MCF 10A (cell line): ENCODE measurements at regions not wholly inside any gene's neighbourhood (a gene's known extent, or its start where the extent isn't known, plus 50 kb on each side); places are given as distances from the start of the nearest gene placed in this dataset.

ENCODE experiments used
- BruUV-seq: library from RNA; stranded (reverse); fragments of 400-500 nt; replicated peaks from 2 replicates; lab custom pipeline; 2021; lab: Mats Ljungman, UMichigan
- CTCF ChIA-PET: fragments of 300-600 bp; sonication (Branson Sonifier 250); formaldehyde crosslinking; extraction: SDS; loops from one replicate; lab custom pipeline; 2021; ENCODE audit warnings: antibody characterized with exemption, inconsistent platforms; lab: Yijun Ruan, JAX
- POLR2A ChIA-PET: fragments of 300-600, 350-650 bp; sonication (Branson Sonifier 250); formaldehyde crosslinking; extraction: SDS; loops from one replicate; lab custom pipeline; 2020; ENCODE audit warnings: antibody characterized with exemption, inconsistent platforms; lab: Yijun Ruan, JAX
- DNase-seq: peaks from one replicate; pipeline ENCODE4 v3.0.0-alpha.2; 2018; ENCODE audit not compliant: unreplicated experiment
- H3K27ac Mint-ChIP-seq: one replicate; pipeline ENCODE4 v1.8.0; 2022; ENCODE audit warnings: mild to moderate bottlenecking, low read depth, mixed read lengths; ENCODE audit not compliant: unreplicated experiment
- H3K27me3 Mint-ChIP-seq: one replicate; pipeline ENCODE4 v1.8.0; 2022; ENCODE audit warnings: mixed read lengths; ENCODE audit not compliant: insufficient read depth, unreplicated experiment
- H3K36me3 Mint-ChIP-seq: one replicate; pipeline ENCODE4 v1.8.0; 2022; ENCODE audit warnings: mild to moderate bottlenecking, moderate library complexity, mixed read lengths; ENCODE audit not compliant: insufficient read depth, unreplicated experiment
- H3K4me1 Mint-ChIP-seq: one replicate; pipeline ENCODE4 v1.8.0; 2022; ENCODE audit warnings: mixed read lengths; ENCODE audit not compliant: insufficient read depth, unreplicated experiment
- H3K4me3 Mint-ChIP-seq: one replicate; pipeline ENCODE4 v1.8.0; 2022; ENCODE audit warnings: mild to moderate bottlenecking, moderate library complexity, mixed read lengths; ENCODE audit not compliant: unreplicated experiment
- H3K9me3 Mint-ChIP-seq: one replicate; pipeline ENCODE4 v1.8.0; 2022; ENCODE audit warnings: mixed read lengths; ENCODE audit not compliant: unreplicated experiment
- CTCF ChIP-seq: fragments of 200-600 bp; IDR thresholded peaks from one replicate; pipeline ENCODE4 v1.8.0; 2022; ENCODE audit warnings: antibody characterized with exemption, mild to moderate bottlenecking; ENCODE audit not compliant: unreplicated experiment
- intact Hi-C: fragments of 100-400 bp; cut with micrococcal nuclease; formaldehyde crosslinking; loops from 2 replicates; pipeline ENCODE4 v1.14.1; 2022

GRCh38 chr9:12352045-12352315, 341.2 kb upstream of the TYRP1 start:
- no peak overlapping the region for H3K4me3 Mint-ChIP-seq
- H3K27ac Mint-ChIP-seq: no peak overlapping the region
- ChIA-PET POLR2A (no interaction called here), CTCF (interaction anchor here (0.7 kb wide), 1 partner anchor 84 kb away, joined by 3 read pairs; no protein-coding TSS in a partner anchor)
- no peaks in the 10 kb centered on the region for H3K4me1 Mint-ChIP-seq
- H3K9me3 Mint-ChIP-seq: no peaks in the 10 kb centered on the region
- no peak for TF ChIP-seq CTCF
- intact Hi-C loops: no loop called here
- no TSS peak for BruUV-seq
- DNase-seq: no peak
- peaks cover 29% of the 10 kb centered on the region for H3K27me3 Mint-ChIP-seq
- H3K36me3 Mint-ChIP-seq: no peaks in the 10 kb centered on the region

GRCh38 chr9:12363439-12363838, 329.7 kb upstream of the TYRP1 start:
- no peak overlapping the region for H3K4me3 Mint-ChIP-seq
- no peak for TF ChIP-seq CTCF
- no peak for DNase-seq
- ChIA-PET CTCF (no interaction called here), POLR2A (no interaction called here)
- no peaks in the 10 kb centered on the region for H3K36me3 Mint-ChIP-seq
- H3K27me3 Mint-ChIP-seq: peaks cover 63% of the 10 kb centered on the region
- no TSS peak for BruUV-seq
- H3K4me1 Mint-ChIP-seq: peaks cover 6% of the 10 kb centered on the region
- no peaks in the 10 kb centered on the region for H3K9me3 Mint-ChIP-seq
- H3K27ac Mint-ChIP-seq: no peak overlapping the region
- intact Hi-C loops: no loop called here

- Mint-ChIP-seq H3K9me3 (no peaks in the 10 kb centered on the region), H3K27ac (no peak overlapping the region), H3K36me3 (no peaks in the 10 kb centered on the region), H3K27me3 (peaks cover 42% of the 10 kb centered on the region), H3K4me1 (peaks cover 6% of the 10 kb centered on the region), H3K4me3 (no peak overlapping the region)
- intact Hi-C loops: no loop called here
- DNase-seq: no peak
- TF ChIP-seq CTCF: no peak
- BruUV-seq: no TSS peak
- ChIA-PET POLR2A (no interaction called here), CTCF (no interaction called here)
These were observed 324.6 kb upstream of the TYRP1 start for GRCh38 chr9:12368569-12368968.

GRCh38 chr9:12391839-12392509, 301.2 kb upstream of the TYRP1 start:
- POLR2A ChIA-PET: no interaction called here
- Mint-ChIP-seq H3K4me1 (no peaks in the 10 kb centered on the region), H3K27ac (no peak overlapping the region), H3K4me3 (no peak overlapping the region), H3K36me3 (no peaks in the 10 kb centered on the region), H3K9me3 (no peaks in the 10 kb centered on the region), H3K27me3 (peaks cover 16% of the 10 kb centered on the region)
- TF ChIP-seq CTCF: no peak
- no TSS peak for BruUV-seq
- intact Hi-C loops: no loop called here
- CTCF ChIA-PET: no interaction called here
- no peak for DNase-seq
